T1000 (cell line): ENCODE measurements at regions not wholly inside any gene's neighbourhood (a gene's known extent, or its start where the extent isn't known, plus 50 kb on each side); places are given as distances from the start of the nearest gene placed in this dataset.

Experiments used
- DNase-seq: peaks from one replicate; lab custom pipeline; 2025; ENCODE audit warnings: mixed read lengths; lab: John Stamatoyannopoulos, UW

GRCh38 chr2:7930800-7931635 lies 750.8 kb upstream of the ID2 start:
- DNase-seq: no peak

GRCh38 chr2:7931808-7932207 lies 750.0 kb upstream of the ID2 start:
- no peak for DNase-seq

- DNase-seq: no peak
Observed at GRCh38 chr2:7933672-7934071, 748.2 kb upstream of the ID2 start.

GRCh38 chr2:7934476-7934875 lies 747.4 kb upstream of the ID2 start:
- DNase-seq: no peak

GRCh38 chr2:7937082-7937481 lies 744.8 kb upstream of the ID2 start:
- no peak for DNase-seq

GRCh38 chr2:7940723-7941122 lies 741.1 kb upstream of the ID2 start:
- no peak for DNase-seq

GRCh38 chr2:7943446-7943845 lies 738.4 kb upstream of the ID2 start:
- DNase-seq: no peak

GRCh38 chr2:7945026-7945425 lies 736.8 kb upstream of the ID2 start:
- DNase-seq: no peak

- no peak for DNase-seq
Observed at GRCh38 chr2:7950035-7950612, 731.7 kb upstream of the ID2 start.

GRCh38 chr2:7951001-7951400 lies 730.9 kb upstream of the ID2 start:
- DNase-seq: no peak

- DNase-seq: no peak
Observed at GRCh38 chr2:7951490-7951889, 730.4 kb upstream of the ID2 start.

GRCh38 chr2:7952046-7952745 lies 729.7 kb upstream of the ID2 start:
- no peak for DNase-seq

GRCh38 chr2:7953195-7953594 lies 728.7 kb upstream of the ID2 start:
- DNase-seq: no peak

GRCh38 chr2:7954234-7954633 lies 727.6 kb upstream of the ID2 start:
- no peak for DNase-seq

GRCh38 chr2:7956126-7956689 lies 725.6 kb upstream of the ID2 start:
- no peak for DNase-seq

- DNase-seq: no peak
Observed at GRCh38 chr2:7961550-7961949, 720.3 kb upstream of the ID2 start.

- no peak for DNase-seq
Observed at GRCh38 chr2:7962161-7962560, 719.7 kb upstream of the ID2 start.

GRCh38 chr2:7963787-7964186 lies 718.1 kb upstream of the ID2 start:
- no peak for DNase-seq

GRCh38 chr2:7966032-7966431 lies 715.8 kb upstream of the ID2 start:
- DNase-seq: no peak

- no peak for DNase-seq
Observed at GRCh38 chr2:7967707-7968405, 714.0 kb upstream of the ID2 start.

- DNase-seq: no peak
Observed at GRCh38 chr2:7969756-7970515, 711.9 kb upstream of the ID2 start.
